RKO (cell line): ENCODE measurements at regions not wholly inside any gene's neighbourhood (a gene's known extent, or its start where the extent isn't known, plus 50 kb on each side); places are given as distances from the start of the nearest gene placed in this dataset.
"Not testable (repeated sequence)": the region's sequence is repeated elsewhere in the genome, so short reads cannot be mapped to it uniquely, and the experiment has no call there.

Experiments
- DNase-seq: peaks from one replicate; pipeline ENCODE4 v3.0.0-alpha.2; 2016; ENCODE audit warnings: low spot score

DNA sequence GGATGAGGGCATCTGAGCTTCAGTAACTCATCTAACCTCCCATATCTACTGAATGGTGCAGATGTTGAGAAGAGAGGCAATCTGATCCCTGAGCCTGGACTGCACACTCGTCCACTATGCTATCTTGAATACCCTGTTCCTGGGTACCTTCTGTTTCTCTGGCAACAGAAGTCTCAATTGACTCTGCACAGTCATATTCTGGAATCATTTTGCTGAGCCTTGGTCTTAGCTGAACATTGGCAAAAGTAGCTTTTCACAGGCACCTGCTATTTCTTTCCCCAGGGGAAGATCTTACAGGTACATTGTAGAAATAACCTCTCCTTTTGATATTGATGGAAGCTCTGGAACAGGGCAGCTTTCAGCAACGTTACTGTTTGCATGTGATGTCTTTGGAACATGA lies 161.5 kb upstream of the GPR101 start:
- no peak for DNase-seq

DNA sequence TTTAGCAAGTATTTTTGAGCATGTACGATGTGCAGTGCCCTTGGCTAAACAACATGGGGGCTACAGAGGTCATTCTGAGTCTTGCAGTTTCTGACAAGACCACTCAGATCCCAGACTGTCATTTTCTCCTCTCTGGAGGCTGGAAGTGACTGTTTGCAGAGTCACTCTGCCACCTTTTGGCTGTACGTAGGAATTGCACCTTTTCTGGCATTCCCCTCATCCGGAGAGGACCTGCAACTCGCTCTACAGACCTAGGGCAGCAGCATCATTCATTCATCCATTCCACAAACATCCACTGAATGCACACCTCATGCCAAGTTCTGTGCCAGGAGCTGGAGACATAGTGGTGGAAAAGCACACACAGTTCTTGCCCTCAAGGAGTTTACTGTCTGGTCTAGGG lies 160.4 kb upstream of the GPR101 start:
- peak; percentile 30 for DNase-seq

DNA sequence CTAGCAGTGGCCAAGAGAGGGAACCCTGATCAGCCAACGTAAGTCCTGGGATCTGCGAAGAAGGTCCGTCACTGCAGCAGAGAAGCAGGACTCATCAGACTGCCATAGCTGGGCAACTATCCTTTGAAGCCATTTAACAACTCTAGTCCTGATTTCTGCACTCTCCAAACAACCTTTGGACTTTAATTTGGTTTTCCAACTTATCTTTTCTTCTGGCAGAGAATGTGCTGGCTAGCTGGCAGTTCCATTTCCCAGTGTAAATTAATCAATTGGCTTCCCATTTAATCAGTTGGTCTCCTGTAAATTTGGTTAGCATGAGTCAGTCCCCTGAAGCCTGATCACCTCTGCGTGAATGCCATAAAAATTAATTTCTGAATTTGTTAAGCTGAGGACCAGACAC lies 153.7 kb upstream of the GPR101 start:
- DNase-seq: no peak

DNA sequence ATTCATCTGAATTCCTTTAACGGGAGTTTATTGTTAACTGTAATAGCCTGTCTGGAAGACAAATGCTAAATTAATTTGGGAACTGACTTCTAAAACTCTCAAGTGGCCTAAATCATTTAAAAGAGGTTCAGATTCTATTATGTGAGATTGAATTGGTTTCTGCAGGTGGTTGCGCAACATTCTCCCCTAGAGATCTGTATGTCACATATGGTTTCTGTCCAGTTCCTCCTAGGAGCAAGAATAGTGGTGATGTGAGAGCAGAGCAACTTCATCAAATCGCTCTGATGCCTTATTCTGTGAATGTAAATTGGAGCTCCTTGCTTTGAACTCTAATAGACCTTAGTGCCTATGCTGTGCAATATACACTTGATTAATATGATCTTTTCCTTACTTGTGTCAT lies 144.6 kb upstream of the GPR101 start:
- DNase-seq: no peak

DNA sequence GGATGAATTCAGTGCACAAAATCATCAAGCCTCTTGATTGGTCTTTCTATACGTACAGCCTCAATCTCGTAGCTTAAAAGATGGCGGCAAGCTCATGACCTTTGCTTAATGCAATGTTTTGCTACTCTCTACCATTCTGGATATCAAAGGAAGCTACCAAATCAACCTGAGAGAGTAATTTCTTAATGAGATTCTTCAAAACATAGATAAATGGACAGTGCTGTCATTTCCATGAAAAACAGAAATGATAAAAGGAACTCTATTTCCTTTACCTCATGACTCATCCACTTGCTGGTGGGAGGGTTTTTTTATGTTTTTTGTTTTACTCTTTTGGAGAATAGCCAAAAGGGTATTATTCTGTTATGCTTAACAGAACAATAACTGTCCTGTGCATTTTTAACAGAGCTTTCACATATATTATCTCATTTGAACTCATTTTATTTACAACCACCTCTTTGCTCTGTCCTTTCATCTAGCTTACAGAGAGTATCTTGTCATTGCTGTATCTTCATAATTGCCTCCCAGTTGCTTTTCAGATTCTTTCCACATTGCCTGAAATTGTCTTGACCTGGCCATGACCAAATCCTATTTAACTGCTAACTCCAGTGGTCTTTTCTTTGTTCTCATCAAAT lies 138.6 kb upstream of the GPR101 start:
- no peak for DNase-seq

DNA sequence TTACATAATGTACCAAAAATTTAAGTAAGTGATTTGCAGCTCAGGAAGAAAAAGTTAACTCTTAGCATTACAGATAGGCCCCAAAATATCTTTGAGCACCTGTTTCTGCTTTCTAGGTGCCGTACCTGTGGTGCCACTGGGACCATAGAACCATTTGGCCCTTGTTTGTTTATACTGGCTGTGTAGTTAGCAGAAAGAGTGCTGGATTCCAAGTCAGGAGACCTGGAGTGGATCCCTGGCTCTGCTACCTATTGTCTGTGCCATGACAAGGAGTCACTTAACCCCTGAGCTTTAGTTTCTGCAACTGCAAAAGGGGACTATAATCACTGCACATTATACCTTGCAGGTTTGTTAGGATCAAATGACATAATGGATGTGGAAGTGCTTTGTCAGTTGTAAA lies 137.8 kb upstream of the GPR101 start:
- DNase-seq: no peak

DNA sequence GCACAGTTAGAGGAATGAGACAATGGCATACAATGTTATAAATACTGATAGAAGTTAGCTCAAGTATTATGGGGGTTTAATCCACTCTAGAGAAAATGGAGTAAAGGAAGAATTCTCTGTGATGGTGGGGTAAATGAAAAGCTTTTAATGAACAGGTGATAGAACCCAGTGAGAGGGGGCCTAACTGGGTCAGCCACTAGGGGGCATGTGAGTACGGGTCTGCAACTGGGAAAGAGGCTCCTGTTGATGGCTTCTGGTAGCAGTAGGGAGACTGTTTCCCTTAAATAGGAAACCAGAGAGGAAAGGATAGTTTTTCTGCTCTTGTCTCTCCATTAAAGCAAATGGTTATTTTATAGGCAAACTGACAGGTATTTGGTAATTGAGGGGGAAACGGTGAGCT lies 132.8 kb upstream of the GPR101 start:
- DNase-seq: no peak

DNA sequence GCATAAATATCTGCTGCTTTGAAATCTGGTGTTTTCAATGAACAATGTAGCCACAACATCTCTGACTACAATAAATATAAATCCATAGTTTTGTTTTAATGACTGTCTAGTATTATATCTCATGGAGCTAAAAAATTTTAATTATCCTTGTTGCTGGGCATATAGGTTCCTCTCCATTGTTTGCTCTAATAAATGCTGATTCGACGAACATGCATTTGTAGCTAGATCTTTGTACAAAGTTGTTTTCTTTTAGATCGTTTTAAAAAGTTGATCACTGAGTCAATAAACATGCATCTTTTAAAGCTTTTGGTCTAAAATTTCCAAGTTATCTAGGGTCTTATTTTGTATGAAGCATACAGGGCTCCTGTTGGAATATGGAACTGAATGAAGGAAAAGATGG lies 130.5 kb upstream of the GPR101 start:
- no peak for DNase-seq

DNA sequence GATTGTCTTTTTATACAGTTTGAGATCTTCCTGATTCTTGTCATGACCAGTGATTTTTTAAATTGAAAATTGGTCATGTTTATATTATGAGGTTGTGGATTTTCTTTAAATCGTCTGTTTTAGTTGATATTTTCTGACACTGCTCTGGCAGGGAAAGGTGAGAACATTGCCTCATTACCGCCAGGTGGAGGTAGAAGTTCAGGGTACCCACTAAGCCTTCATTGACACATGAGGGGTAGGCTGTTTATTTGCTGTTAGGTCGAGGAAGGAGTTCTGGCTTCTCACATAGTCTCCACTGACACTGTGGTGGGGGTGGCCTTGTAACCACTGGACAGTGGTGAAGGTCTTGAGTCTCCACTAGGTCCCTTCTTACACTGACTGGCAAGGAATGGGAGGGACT lies 117.6 kb upstream of the GPR101 start:
- no peak for DNase-seq

DNA sequence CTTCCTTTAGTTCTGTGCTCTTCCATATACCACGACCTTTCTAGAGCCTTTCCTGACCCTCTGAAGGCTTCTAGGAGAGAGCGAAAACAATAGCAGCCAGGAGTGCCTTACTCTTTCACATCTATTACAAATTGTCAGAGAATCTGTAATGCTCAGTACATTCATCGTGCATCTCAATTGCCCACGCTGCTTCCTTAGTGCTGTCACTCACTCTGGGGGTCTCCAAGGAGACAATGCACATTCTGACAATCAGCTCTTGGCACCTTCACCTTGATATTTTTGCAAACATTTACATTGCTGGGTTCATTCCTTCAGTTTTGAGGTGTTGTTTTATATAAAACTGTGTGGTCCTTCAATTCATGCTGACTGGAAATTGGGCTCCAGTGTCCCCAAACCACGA lies 110.1 kb upstream of the GPR101 start:
- DNase-seq: no peak

DNA sequence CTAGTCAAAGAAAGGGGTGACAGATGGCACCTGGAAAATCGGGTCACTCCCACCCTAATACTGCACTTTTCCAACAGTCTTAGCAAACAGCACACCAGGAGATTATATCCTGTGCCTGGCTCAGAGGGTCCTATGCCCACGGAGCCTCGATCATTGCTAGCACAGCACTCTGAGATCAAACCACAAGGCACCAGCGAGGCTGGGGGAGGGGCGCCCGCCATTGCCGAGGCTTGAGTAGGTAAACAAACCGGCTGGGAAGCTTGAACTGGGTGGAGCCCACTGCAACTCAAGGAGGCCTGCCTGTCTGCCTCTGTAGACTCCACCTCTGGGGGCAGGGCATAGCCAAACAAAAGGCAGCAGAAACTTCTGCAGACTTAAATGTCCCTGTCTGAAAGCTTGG lies 88.9 kb upstream of the GPR101 start:
- not testable (repeated sequence) for DNase-seq

DNA sequence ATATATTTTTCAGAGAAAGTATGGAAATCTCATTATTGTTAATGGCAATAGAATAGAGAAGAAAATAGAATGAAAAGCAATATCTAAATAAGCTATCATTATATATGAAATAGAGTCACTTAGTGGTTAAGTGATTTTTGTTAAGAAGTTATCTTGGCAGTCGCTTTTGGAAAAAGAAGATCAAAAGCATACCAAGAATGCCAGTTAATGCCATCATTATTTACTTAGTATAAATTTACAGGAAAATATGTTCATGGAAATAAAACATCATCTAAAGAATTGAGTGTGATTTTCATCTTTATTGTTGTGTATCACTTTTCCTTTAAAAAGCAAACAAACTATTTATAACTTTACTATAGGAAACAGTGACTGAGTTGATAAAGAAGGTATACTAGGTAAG lies 85.3 kb upstream of the GPR101 start:
- DNase-seq: no peak

DNA sequence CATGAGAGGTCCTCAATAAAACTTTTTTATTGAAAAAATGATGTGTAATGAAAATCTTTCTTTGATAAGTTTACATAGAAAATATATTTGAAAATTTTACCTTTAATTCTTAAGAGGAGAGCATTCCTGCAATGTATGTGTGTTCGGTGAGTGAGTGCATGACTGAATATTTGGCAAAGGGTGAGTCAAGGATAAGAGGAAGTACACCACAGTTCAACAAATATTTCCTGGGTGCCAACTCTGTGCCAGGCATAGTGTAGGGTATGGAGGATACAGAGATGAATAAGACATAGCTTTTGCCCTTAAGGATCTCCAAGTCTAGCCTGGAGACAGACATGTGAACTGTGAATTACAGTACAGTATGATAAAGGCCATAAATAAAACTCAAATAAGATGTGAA lies 84.7 kb upstream of the GPR101 start:
- no peak for DNase-seq

DNA sequence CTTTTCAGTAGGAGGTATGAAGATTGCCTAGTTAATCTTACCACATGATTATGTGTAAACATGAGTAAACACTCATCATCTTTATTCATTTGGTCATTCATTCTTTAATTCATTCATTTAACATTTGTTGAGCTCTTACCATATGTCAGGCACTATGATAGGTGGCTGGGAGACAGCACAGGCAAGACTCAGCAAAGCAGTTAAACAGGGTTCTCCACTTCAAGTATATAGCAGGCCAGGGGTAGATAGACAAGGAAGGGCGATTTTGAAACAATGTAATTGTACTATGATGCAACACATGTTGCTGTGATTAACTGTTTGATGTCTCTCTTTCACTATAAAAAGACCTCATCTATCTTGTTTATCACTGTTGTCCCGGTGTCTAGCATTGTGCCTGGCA lies 84.3 kb upstream of the GPR101 start:
- DNase-seq: no peak

DNA sequence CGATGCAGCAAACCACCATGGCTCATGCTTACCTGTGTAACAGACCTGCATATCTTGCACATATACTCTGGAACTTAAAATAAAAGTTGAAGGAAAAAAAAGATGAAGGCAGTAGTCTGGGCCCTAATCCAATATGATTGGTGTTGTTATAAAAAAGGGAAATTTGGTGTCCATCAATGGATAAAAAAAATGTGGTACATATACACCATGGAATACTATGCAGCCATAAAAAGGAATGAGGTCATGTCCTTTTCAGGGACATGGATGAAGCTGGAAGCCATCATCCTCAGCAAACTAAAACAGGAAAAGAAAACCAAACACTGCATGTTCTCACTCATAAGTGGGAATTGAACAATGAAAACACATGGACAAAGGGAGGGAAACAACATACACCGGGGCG lies 74.1 kb upstream of the GPR101 start:
- not testable (repeated sequence) for DNase-seq

DNA sequence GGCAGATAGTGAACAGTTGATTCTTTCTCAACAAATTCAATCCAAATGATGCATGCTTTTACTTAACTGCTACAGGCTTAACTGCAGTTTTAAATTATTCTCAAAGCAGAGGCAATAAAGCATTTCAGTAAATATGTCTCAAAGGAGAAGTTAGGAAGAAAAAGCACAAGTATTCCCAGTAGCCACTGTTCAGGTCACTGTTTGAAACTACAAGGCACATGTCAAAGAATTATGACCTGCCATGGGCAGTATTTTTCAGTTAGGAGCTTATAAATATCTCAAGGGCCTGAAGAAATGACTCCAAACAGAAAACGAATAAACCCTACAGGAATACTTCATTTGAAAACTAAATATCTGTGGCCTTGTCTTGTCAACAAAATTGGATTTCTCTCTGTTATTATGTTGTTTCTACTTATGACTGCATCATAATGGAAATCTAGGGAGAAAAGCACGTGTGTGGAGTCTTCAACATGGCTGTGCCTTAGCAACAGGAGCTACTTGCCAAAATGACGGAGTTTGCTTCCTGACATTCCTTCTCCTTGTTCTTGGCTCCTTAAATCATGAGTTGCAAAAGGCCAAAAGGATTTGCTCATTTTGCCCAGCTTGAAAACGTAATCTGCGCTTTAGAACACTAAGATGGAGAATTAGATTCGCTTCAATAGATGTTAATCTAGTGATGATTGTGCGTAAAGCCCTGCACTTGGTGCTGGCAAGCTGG lies 67.6 kb upstream of the GPR101 start:
- no peak for DNase-seq
